GM19328 (cell line): ENCODE measurements at regions not wholly inside any gene's neighbourhood (a gene's known extent, or its start where the extent isn't known, plus 50 kb on each side); places are given as distances from the start of the nearest gene placed in this dataset.
"Not testable (repeated sequence)": the region's sequence is repeated elsewhere in the genome, so short reads cannot be mapped to it uniquely, and the experiment has no call there.

Experiments used
- ATAC-seq: cut with Tn5 transposase; IDR thresholded peaks from one replicate; pipeline ENCODE4 v1.9.1; 2021; ENCODE audit warnings: mild to moderate bottlenecking, moderate library complexity; ENCODE audit not compliant: unreplicated experiment

DNA sequence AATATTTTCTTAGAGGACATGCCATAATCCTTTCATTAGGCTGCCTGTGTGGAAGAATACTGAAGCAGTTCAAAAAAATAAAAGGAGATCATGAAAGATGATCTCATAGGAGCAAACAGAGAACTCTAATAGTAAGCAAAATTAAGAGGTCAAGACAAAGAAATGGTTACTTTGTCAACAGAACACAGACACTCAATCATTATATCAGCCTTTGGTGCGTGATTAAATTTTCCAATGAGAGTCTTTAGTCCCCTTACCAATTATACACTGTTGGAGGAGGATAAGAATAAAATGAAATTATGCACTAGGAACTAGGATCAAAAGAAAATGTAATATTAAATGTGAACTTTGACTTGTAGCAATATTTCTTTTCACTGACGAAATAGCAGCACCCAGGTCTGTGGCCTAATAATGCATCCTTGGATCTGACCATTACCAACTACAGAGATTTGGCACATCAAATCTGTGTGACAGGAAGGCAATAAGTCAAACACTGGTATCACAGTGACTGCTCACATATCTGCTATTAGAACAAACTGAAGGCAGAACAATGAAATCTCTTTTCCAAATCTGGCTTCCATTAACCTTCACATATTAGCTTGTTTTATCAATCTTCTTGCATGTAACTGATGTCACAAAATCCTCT, 1812.9 kb downstream of the PLA2G4A start:
- no peak for ATAC-seq

DNA sequence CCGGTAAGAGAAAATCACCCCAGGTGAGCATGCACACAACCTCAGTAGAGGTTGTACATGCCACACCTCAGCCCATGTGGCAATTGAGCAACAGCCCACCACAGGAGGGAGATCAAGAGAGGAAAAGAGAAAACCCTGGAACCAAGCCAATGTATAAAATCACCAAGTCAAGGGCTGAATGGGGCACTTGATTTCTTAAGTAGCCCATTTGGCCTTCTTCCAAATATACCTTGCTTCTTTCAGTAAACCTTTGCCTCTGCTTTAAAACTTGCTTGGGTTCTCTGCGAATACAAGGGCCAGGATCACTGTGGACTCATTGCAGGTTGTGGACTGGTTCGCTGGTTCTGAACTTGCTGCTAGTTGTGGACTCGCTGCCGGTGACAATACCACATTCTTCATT, 1814.0 kb downstream of the PLA2G4A start:
- ATAC-seq, result no peak

DNA sequence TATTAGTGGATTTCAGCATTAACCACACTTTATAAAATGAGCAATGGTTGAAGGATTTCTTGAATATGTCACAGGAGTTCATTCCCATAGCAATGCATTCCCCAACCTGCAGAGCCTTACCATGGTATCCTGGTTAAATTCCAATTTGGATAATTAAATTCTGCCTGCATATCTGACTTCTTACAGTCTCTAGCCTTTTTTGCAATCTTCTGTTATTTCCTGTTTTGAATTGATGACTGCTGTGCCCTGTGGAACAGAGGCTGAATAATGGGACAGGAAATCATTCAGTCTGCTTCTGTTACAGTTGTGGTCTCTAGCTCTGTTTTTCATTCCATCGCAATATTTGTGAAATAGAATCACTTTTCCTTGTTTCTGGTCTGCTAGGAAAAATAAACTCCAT, 1823.9 kb downstream of the PLA2G4A start:
- ATAC-seq, result no peak

- ATAC-seq, result not testable (repeated sequence)
Observed at GRCh38 chr1:188655966-188656365, 1821.7 kb downstream of the BRINP3 start.

DNA sequence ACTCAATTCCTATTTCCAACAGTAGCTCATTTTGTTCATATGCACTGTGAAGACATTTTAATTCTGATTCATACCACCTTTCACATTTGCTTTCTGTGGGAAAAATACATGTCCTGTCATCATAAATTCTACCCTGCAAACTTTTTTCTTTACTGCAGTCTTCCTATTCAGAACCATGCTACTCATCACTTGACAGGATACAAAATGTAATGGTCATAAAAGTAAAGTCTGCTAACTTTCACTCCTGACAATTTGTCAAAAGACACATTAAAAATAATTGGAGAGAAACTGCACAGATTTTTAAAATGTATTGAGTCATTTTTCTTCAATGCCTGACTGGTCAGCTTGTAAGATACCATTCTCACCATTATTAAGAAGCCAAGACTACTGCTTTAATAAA, 1817.1 kb downstream of the BRINP3 start:
- no peak for ATAC-seq

GRCh38 chr1:188665477-188665876, 1812.2 kb downstream of the BRINP3 start:
- no peak for ATAC-seq

DNA sequence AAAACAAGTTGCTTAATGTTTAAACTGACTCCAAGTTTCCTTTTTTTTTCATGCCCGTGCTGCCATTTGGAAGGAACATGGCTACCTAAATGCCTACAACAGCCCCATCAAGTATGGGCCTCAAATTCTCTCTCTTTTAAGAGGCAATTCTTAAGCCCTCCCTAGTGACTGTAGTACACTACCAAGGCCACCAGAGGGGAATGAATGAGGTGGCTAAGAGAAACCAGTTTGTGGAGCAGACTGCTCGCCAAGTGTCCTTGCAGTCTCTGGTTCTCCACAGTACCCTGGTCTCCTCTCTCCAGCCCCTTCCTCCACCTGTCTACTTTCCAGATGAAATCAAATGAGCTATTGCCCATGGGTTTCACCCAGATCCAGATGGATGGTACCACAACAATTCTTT, 1809.6 kb downstream of the BRINP3 start:
- ATAC-seq, result no peak

- no peak for ATAC-seq
Observed at GRCh38 chr1:188669728-188670382, 1807.8 kb downstream of the BRINP3 start.

DNA sequence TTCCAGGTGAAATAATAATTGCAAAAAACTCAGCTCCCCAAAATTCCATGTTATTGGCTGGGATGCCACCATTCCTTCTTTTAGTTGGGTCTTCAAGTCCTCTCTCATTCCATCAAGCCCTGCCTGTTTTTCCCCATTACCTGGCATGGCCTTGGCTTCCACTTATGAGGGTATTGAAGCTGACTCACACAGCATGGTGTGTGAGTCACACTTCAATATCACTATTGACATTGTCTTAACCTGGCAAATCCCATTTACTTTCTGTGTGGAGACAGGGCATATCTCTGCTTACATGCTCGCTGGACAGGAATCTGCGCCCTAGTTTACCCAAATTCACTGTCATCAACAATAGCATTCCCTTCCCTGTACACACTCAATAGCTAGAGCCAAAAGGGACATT, 1806.8 kb downstream of the BRINP3 start:
- no peak for ATAC-seq

DNA sequence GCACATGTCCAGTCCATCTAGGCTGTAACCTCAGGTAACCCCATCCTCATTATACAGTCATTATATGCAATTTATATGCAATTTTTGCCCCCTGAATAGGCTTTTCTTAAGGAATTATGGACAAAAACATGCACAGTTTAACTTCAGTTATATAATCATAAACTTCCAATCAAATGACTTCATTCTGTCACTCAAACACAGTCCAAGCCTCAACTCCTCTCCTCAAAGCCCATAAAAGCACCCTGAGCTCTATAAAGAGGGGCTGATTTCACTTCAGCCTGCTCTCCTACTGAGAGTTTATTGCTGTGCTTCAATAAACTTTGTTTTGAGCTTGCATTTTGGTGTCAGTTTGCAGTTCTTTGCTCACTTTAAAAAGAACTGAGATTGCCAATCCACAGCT, 1805.5 kb downstream of the BRINP3 start:
- no peak for ATAC-seq

DNA sequence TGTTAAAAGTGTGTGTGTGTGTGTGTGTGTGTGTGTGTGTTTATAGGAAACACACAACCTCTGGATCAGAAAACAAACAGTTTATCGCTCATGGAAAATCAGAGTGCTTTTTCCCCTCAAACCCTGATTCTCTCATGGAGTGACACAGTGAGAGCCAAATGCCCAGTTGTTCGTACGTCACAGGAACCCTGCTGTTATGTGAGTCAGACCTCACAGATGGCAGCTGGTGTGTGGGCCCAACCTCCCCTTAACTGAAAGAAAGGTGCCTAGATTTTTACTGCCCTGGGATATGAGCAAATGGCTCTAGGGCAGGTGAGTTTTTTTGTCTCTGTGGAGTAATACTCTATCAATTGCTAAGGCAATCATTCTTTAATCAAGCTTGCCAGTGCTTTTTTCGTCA, 1788.1 kb downstream of the BRINP3 start:
- no peak for ATAC-seq

- ATAC-seq, result no peak
Observed at GRCh38 chr1:188700116-188700515, 1777.5 kb downstream of the BRINP3 start.

- ATAC-seq, result no peak
Observed at GRCh38 chr1:188706742-188707141, 1770.9 kb downstream of the BRINP3 start.

GRCh38 chr1:188708795-188709535, 1768.7 kb downstream of the BRINP3 start:
- no peak for ATAC-seq

GRCh38 chr1:188715566-188715965, 1762.1 kb downstream of the BRINP3 start:
- no peak for ATAC-seq

GRCh38 chr1:188719735-188720134, 1757.9 kb downstream of the BRINP3 start:
- no peak for ATAC-seq

GRCh38 chr1:188723332-188724020, 1754.2 kb downstream of the BRINP3 start:
- no peak for ATAC-seq

DNA sequence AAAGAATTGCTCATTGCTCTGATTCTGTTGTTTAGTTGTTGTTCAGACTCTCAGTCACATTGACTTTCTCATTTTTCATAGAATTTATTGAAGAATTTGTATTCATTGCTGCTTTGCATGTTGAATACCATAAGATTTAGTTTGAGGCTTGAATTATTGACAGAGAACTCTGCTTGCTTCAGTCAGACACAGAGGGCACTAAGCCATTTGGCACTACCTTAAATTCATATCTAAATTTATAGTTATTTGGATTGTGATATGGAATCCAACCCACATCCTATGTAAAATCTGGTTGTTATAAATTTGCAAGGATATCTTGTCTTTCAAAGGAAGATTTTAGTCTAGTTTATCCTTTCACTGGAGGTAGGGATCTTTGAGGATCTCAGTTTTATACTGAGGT, 1748.6 kb downstream of the BRINP3 start:
- ATAC-seq, result no peak

GRCh38 chr1:188735567-188735966, 1742.1 kb downstream of the BRINP3 start:
- no peak for ATAC-seq

DNA sequence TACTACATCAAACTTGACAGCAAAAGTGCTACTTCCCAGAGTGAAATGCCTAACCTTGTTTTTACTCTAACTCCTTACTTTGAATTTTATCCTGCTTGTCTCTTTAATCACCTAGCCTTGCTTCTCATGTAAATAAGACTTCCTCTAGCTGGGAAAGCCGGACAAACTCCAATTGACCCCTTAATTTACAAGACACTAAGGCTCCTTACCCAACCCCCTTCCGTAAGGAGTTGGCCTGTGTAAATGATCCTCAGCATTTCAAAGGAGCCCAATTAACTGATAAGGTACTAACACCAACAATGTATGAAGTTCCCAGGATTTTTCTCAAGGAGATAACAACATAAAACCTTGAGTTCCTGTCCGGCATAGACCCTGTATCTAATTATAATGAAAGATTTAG, 1728.4 kb downstream of the BRINP3 start:
- not testable (repeated sequence) for ATAC-seq

GRCh38 chr1:188752027-188752426, 1725.6 kb downstream of the BRINP3 start:
- ATAC-seq, result not testable (repeated sequence)
